ENCODE measurements at regions not wholly inside any gene's neighbourhood (a gene's known extent, or its start where the extent isn't known, plus 50 kb on each side); places are given as distances from the start of the nearest gene placed in this dataset.

DNA sequence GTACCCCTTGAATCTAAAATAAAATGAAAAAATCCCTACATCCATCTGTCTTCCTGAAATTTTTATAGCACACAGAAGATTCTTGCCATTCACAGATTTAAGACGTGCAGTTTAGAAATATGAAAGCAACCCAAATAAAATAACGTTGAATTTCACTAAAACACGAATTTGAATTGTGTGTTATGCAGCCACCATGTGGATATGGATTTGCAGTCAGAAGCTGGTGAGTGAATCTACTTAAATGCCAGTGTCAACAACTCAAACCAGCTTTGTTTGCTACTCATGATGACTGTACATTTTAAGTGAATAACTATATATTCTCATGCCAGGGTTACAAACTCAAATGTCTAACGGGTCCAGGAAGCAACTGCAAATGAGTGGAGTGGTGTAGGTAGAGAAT is 173.0 kb upstream of the HAND2 start:
- no peak for DNase-seq (ENCODE audit: low read depth)

DNA sequence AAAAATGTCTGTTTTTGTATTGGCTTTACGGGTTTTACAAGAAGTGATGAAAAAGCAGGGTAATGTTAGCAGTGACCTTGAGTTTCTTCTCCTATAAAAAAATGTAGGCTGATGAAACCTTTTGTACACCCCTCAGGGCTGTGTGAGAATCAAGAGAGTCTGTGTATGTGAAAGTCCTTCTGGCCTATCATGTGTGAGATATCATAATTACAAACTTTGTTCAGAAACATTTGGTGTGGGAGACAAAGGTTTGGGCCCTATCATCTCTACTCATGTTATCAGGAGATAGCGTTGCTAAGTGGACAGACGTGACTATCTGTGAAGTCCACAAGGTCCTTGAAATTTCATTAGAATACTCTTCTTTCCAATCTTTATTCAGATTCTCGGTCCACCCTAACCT is 170.6 kb upstream of the HAND2 start:
- DNase-seq (ENCODE audit: low read depth): no peak

DNA sequence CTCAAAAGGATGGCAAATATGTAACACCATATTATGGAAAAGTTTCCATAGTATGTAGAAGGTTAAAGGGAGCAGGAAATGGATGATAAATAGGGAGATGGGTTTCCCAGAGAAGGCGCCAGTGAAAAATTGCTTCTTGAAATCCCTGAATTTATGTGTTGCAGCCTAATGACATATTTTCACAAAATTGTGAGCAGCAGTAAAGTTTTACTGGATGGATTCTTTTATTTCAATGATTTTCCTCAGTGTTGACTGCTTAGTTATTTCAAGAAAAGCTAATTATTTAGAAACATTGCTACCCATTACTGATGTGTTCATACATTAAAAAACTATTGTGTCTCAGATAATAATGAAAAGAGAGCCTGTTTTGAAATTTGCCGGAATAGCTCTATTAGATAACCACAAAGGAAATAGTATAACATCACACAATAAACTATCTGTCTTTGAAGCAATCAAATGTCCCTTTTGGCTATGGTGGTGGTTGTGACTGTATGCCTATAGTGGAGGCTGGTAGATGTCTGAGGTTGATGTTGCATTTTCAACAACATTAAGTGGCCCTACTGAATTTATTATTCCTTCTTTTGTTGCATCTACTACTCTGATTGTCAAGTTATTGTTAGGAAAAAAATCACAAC is 169.9 kb upstream of the HAND2 start:
- DNase-seq (ENCODE audit: low read depth): no peak

DNA sequence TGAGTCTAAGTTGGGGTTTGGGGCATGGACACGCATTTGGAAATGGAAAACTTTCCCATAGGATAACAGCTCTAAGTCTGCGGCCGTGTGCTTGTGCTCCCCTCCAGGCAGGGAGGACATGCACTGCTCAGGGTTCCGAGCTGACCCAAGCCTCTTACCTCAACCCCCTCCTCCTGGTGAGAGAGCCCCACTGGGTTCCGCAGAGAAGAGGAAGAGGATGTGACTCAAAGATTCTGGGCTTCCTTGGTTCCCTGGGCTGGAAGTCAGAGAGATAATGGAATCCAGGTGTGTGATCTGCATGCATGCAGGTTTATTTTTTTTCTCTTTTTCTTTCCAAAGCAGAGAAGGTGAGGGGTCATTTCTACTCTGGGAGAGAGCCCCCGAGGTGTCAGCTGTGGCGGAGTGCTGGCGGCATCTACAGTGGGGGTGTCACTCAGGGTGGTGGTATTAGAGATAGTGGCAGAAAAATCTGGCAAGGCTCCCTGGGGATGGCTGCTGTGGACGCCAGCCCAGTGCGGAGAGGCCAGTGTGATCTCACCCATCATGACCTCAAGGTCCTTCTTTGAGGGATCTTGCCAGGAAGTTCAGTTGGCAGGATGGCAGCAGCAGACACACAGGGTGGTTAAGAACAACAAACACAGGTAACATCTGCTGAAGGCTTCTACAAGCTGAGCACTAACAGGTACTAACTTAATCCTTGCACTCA is 168.7 kb upstream of the HAND2 start:
- DNase-seq (ENCODE audit: low read depth): no peak

DNA sequence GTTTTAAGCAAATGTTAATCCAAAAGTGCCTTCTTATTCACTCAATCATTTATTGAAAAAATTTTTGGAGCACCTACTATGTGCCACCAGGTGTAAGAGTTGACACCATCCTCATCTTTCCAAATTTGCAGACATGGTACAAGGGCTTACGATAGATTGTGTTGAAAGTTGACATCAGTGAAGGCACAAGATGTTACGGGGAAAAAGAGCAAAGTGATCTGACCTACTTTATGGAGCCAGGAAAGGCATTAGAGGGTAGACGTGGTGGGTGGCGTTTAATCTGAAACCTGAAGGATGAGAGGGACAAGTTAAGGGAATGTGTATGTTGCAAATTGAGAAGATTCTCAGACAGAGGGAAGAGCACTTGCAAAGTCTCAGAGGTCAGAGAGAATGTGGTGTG is 167.8 kb upstream of the HAND2 start:
- no peak for DNase-seq (ENCODE audit: low read depth)

DNA sequence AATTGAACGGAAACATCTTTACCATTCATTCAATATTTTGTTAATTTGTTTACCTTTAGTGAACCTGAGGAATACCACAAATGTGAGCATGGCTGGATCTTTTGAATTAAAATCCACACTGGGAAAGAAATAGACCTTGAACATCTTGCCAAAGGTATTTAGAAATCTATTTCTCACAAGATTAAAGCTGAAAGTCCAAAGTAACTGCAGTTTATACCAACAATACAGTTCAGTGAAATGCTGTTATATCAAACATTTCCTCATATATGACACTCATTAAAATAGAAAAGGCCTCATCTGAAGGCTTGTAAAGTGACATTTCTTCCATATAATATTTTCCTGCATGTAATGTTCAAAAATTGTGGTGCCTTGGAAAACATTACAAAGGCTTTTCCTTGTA is 166.5 kb upstream of the HAND2 start:
- no peak for DNase-seq (ENCODE audit: low read depth)

DNA sequence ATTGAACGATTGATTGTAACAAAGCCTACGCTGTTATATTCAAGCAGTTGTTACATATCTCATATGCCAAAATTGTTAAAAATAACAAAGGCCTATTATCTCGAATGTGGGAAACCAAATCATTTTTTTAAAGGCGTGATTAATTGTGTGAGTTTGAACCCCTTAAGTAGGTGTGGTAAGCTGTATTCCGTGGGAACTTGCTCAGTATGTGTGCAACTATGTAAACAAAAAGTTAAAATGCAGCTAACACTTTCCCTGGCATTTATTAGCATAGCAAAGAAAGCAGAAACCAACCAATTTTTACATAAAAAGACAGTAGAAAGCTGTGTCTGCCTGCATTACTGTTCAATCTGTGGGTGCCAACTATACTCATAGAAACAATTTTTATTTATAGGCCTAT is 166.0 kb upstream of the HAND2 start:
- no peak for DNase-seq (ENCODE audit: low read depth)

DNA sequence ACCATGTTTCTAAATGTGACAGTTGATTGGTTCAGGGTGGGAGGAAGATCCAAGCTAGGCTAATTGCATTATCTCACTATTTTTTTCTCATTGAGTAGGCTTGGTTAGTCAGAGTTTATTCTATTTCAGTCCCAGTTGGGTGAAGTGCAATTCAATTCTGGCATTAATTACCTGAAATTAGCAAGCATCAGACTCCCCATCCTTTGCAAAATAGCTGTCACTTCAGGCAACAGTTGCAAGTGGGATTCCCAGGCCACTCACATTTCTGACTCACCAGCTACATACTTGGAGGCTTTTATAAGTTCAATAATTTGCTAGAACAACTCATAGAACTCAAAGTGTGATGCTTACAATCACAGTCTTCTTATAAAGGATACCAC is 155.8 kb upstream of the HAND2 start:
- DNase-seq (ENCODE audit: low read depth): no peak

DNA sequence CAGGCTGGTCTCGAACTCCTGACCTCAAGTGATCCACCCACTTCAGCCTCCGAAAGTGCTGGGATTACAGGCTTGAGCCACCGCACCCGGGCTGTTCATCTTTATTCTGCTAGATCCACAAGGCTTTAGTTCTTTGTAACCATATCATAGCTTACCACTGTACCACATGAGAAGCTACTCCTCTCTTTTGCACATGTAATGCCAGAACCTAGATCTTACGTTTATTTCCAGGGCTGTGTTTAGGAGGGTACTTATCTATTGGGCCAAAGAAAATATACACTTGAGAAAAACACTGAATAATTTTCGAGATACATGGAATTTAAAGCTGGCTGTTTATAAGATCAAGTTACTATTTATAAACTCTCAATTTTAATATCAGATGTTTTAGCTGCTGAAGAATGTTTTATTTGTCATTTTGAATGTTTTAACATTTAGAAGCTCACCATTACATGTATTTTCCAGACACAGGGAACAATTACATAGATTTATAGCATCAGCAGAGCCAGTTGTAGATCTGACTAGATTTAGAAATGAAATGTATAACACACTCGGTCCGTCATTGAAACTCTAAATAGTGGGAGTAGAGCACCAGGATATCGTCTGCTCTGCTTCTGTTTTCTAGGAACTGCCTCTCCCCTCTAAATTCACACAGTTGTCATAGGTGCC is 155.3 kb upstream of the HAND2 start:
- DNase-seq (ENCODE audit: low read depth): no peak

DNA sequence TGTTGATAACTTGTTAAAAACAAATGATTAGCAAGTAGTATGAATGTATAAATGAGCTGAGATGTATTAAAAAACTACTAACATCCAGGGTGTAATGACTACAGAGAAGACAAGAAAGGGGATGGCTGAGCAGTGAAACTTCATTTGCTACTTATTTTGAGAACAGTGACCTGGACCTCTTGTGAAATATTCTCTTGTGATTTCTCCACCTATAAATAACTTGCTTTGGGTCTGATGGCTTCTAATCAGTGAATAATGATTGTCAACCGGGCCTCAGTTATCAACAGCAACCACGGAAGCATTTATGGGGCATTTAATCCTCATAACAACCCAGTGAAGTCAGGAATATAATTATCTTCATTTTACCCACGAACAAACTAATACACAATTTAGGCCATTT is 154.2 kb upstream of the HAND2 start:
- no peak for DNase-seq (ENCODE audit: low read depth)

DNA sequence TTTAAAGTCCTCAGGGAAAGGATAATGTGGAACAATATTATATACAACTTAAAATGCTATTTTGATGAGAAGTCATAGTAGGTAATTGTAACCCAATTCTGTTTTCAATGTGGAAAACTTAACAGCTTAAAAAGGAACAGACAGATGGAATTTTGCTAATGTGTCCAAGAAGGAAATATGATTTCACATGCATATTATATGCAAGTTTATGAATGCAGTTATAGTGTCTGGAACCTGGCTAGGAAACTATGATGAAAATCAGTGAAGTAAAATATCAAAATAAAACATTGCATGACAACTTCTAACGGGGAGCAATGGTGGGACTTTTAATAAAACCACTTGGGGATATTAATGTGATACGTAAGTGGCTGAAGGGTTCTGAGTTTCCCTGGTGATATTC is 152.6 kb upstream of the HAND2 start:
- DNase-seq (ENCODE audit: low read depth): peak; percentile 28

DNA sequence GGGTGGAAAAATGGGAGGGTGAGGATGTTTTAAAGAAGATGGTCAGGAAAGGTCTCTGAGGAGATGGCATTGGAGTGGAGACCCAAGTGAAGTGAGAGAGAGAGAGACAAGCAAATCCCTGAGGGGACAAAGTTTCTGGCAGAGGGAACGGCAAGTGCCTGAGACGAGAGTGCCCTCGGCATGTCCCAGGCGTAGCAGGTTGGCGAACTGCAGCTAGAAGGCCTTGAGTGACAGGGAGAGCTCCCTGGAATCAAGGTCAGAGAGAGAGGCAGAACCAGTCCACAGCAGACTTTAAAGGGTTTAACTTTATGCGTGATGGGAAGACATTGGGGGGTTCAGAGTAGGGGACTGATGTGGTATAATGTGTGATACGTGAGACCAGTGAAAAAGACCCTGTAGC is 150.2 kb upstream of the HAND2 start:
- DNase-seq (ENCODE audit: low read depth): no peak

DNA sequence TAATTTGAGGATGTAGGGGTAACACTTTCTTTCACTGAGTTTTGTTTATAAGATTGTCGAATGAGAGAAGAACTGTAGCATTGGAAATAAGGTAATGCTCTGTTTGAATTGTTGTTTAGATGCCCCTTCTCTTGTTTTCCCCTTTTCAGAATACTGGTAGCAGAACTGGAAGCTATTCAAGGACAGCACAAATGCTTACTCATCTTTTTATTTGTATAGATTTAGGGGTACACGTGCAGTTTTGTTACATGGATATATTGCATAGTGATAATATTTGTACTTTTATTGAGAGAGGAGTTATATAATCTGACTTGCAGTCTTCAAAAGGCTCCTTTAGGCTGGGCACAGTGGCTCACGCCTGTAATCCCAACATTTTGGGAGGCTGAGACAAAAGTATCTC is 145.4 kb upstream of the HAND2 start:
- DNase-seq (ENCODE audit: low read depth): no peak

DNA sequence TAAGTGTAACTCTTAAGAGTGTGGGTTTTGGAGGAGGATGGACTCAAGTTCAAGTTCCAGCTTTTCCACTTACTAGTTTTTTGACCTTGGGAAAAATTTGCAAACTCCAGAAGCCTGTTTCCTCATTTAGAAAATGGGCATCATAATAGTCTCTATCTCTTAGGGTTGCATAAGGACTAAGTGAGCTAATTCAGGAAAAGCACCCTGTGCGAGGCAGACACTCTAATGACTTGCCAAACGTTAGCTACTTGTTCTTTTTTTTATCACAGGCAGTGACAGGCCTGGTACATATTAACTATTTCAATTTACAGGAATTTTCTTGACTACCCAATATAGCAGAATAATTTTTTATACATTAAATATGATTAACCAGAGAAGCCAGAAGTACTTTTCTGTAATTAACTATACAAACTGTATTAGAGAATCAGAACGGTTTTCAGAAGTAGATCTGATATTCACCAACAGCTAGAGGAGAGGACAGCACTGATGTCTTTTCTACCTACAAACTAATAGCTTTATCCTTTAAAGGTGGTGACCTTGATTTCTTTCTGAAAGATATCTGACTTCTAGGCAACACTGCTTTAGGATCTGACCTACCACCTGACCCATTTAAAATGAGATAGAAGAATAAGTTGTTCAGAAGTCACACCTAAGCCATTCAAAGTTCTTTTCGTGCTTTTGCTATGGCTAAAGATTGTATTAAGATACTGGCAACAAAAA is 139.6 kb upstream of the HAND2 start:
- no peak for DNase-seq (ENCODE audit: low read depth)

DNA sequence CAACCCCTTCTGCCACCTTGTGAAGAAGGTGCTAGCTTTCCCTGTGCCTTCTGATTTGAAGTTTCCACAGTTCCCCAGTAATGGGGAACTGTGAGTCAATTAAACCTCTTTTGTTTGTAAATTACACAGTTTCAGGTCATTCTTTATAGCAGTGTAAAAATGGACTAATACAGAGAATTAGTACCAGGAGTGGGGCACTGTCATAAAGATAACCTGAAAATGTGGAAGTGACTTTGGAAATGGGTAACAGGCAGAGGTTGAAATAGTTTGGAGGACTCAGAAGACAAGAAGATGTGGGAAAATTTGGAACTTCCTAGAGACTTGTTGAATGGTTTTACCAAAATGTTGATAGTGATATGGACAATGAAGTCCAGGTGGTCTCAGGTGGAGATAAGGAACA is 131.0 kb upstream of the HAND2 start:
- DNase-seq (ENCODE audit: low read depth): no peak

DNA sequence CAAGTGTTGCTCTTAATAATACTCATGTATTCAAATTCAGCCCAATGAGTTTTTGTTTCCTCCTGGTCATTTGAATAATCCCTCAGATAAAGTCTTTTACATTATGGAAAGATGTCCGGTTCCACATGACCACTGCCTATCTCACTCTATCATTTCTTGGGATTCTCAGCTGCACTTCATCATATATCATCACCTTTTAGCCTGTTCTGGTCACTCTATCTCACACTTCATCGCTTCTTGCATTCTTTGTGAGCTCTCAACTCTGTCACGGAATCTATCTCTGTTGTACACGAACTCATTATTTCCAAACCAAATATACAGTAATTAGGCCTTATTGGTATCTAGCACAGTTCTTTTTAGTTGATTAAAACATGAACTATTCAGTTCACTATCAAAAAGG is 126.9 kb upstream of the HAND2 start:
- DNase-seq (ENCODE audit: low read depth): no peak

DNA sequence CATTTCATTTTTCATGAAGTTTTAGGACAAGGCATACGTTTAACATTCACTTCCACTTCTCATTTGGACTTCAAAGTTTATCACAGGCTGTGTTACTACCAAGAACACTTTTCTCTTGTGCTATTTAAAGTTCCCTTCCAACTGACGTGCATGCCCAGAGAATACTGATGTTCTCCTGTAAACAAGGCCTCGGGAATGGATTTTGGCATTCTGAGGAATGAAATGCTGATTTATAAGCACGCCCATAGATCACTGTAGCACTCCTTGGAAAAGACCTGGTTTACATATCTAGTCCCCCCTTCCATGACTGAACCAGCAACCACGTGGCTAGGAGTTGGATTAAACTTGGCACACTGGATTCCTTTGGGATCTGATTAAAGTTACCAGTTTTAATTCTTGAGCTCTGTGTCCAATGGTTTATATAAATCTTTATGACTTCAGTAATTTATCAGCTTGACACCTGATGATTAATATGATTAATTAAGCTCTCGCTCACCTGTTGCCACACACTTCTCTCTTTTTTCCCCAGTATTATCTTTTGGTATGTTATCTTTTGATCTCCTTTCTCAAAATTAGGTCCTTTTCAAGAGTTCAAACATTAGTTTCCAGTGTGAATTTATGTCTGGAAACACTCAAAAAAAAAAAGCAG is 122.4 kb upstream of the HAND2 start:
- DNase-seq (ENCODE audit: low read depth): no peak

DNA sequence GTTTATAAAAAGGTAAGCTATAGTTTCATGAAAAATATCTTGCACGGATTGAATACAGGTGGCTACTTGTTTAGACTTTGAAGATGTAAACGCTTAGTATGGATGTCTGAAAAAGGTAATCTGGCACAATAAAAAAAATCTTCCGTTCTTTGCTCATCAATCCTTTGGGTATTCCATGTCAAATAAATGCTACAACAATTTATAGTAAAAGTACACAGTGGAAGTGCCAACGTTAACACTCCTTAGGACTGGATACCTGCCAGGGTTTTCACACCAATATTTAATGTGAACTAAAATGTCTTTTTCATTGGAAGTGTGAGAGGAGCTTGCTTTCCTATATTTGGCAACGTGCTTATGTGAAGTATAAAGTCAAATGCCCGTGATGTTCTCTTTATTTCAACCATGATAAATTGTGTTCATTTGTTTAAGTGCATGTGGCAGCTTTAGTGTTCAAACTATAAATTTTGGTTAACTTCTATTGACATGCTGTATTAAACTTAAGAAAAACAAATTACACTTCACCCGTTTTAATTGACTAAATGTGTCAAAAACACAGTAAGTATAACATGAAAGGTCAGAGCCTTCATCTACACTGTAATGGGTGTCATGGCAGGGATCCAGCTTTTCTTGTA is 121.7 kb upstream of the HAND2 start:
- no peak for DNase-seq (ENCODE audit: low read depth)

DNA sequence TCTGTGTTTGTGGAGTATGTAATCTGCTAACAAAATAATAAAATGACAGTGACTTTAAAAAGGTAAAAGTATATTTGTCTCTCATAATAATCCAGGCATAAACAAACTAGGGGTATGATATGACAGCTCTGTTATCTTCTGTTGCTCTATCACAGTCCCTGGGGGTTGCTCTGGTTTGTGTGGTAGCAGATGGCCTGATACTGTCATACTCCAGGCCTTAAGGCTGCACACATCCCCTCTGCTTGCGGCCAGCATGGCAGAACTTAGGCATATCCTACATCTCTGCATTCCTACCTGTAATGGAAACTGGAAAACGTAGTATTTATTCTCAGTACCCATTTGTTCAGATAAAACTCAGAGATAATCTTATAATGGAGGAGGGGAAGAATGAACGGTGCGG is 117.9 kb upstream of the HAND2 start:
- no peak for DNase-seq (ENCODE audit: low read depth)

DNA sequence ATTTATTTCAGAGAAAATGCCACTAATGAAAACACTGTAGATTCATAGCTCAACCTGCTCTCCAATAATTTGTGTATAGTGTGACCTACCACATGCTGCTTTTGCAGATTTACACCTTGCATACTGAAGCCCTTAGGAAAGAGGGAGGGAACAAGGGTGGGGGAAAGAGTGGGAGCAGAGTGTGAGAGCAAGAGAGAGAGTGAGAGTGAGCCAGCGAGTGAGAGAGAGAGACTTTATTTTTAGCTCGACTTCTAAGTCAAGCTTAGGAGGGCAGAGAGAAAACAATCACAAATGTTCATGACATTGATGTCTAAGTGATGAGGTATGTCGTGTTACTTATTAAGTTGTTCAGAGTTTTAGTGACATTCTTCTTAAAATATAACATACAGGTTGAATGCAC is 112.5 kb upstream of the HAND2 start:
- no peak for DNase-seq (ENCODE audit: low read depth)

DNA sequence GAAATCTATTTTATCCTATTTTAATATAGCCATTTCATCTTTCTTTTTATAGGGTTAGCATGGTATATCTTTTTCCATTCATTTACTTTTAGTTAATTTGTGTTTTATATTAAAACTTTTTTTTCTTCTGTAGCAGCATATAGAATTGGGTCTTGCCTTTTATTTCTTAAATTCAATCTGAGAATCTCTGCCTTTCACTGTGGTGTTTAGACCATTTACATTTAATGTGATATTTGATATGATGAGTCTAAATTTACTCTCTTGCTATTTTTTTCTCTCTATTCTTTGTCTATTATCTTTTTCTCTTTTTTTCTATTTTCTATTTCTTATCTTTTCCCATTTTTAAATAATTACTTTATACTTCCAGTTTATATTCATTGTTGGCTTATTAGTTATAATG is 105.4 kb upstream of the HAND2 start:
- no peak for DNase-seq (ENCODE audit: low read depth)

DNA sequence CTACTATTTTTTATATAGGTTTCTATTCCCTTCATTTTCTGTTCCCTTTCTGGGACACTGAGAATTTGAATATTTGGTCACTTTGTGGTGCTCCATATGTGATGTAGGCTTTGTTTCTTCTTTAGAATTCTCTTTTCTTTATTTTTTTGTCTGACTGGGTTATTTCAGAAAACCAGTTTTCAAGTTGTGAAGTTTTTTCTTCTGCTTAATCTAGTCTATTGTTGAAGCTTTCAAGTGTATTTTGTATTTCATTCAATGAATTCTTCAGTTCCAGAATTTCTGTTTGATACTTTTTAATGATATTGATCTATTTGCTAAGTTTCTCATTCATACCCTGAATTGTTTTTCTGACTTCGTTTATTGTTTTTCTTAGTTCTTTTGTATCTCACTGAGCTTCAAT is 96.2 kb upstream of the HAND2 start:
- no peak for DNase-seq (ENCODE audit: low read depth)

All from forelimb muscle (tissue), 1 donor.